HEK293 (cell line): ENCODE measurements at regions not wholly inside any gene's neighbourhood (a gene's known extent, or its start where the extent isn't known, plus 50 kb on each side); places are given as distances from the start of the nearest gene placed in this dataset.

Experiments
- CTCF ChIP-seq: fragments of 450-650 bp; formaldehyde crosslinking; IDR thresholded peaks from 2 replicates; pipeline ENCODE4 v1.5.1; 2016; ENCODE audit warnings: missing biosample characterization, missing genetic modification characterization
- GLI4 ChIP-seq: fragments of 450-650 bp; formaldehyde crosslinking; IDR thresholded peaks from 2 replicates; pipeline ENCODE4 v1.5.1; 2016; ENCODE audit warnings: missing biosample characterization, missing genetic modification characterization
- ZBTB1 ChIP-seq: fragments of 450-650 bp; formaldehyde crosslinking; IDR thresholded peaks from 2 replicates; pipeline ENCODE4 v1.5.1; 2016; ENCODE audit warnings: missing biosample characterization, missing genetic modification characterization
- ZEB2 ChIP-seq: fragments of 450-650 bp; formaldehyde crosslinking; IDR thresholded peaks from 2 replicates; pipeline ENCODE4 v1.5.1; 2016; ENCODE audit warnings: missing biosample characterization, missing genetic modification characterization
- ZNF140 ChIP-seq: fragments of 450-650 bp; formaldehyde crosslinking; IDR thresholded peaks from 2 replicates; pipeline ENCODE4 v1.5.1; 2016; ENCODE audit warnings: missing biosample characterization, missing genetic modification characterization
- ZNF354C ChIP-seq: fragments of 450-650 bp; formaldehyde crosslinking; IDR thresholded peaks from 2 replicates; pipeline ENCODE4 v1.5.1; 2016; ENCODE audit warnings: missing biosample characterization, missing genetic modification characterization, low read depth, borderline replicate concordance
- ZNF558 ChIP-seq: fragments of 450-650 bp; formaldehyde crosslinking; IDR thresholded peaks from 2 replicates; pipeline ENCODE4 v1.5.1; 2016; ENCODE audit warnings: missing biosample characterization, missing genetic modification characterization
- ZNF76 ChIP-seq: fragments of 450-650 bp; formaldehyde crosslinking; IDR thresholded peaks from 2 replicates; pipeline ENCODE4; 2016; ENCODE audit warnings: low read depth, missing biosample characterization, missing genetic modification characterization, borderline replicate concordance
- ZXDB ChIP-seq: fragments of 450-650 bp; formaldehyde crosslinking; IDR thresholded peaks from 2 replicates; pipeline ENCODE4 v1.5.1; 2016; ENCODE audit warnings: missing biosample characterization, missing genetic modification characterization
- TF ChIP-seq, protein P1 (sequence below): fragments of 450-650 bp; formaldehyde crosslinking; IDR thresholded peaks from 2 replicates; pipeline ENCODE4 v1.5.1; 2016; ENCODE audit warnings: missing biosample characterization, missing genetic modification characterization

- TF ChIP-seq ZNF140 (tag by site-specific recombination) (no peak), CTCF (no peak), ZNF76 (tag by site-specific recombination) (no peak), ZXDB (tag by site-specific recombination) (no peak), GLI4 (tag by site-specific recombination) (no peak), ZNF558 (tag by site-specific recombination) (no peak), ZNF354C (no peak), ZBTB1 (tag by site-specific recombination) (no peak), ZEB2 (tag by site-specific recombination) (no peak)
- TF ChIP-seq, protein P1, sequence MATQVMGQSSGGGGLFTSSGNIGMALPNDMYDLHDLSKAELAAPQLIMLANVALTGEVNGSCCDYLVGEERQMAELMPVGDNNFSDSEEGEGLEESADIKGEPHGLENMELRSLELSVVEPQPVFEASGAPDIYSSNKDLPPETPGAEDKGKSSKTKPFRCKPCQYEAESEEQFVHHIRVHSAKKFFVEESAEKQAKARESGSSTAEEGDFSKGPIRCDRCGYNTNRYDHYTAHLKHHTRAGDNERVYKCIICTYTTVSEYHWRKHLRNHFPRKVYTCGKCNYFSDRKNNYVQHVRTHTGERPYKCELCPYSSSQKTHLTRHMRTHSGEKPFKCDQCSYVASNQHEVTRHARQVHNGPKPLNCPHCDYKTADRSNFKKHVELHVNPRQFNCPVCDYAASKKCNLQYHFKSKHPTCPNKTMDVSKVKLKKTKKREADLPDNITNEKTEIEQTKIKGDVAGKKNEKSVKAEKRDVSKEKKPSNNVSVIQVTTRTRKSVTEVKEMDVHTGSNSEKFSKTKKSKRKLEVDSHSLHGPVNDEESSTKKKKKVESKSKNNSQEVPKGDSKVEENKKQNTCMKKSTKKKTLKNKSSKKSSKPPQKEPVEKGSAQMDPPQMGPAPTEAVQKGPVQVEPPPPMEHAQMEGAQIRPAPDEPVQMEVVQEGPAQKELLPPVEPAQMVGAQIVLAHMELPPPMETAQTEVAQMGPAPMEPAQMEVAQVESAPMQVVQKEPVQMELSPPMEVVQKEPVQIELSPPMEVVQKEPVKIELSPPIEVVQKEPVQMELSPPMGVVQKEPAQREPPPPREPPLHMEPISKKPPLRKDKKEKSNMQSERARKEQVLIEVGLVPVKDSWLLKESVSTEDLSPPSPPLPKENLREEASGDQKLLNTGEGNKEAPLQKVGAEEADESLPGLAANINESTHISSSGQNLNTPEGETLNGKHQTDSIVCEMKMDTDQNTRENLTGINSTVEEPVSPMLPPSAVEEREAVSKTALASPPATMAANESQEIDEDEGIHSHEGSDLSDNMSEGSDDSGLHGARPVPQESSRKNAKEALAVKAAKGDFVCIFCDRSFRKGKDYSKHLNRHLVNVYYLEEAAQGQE, result no peak
Measured at GRCh38 chr11:70522309-70522592, 123.9 kb downstream of the CTTN start.
